Activated T-helper 17 cell treated with anti-CD3 and anti-CD28 coated beads, Interleukin-2, amount 50 U/mL, for 72 hours (primary cell): ENCODE measurements at regions not wholly inside any gene's neighbourhood (a gene's known extent, or its start where the extent isn't known, plus 50 kb on each side); places are given as distances from the start of the nearest gene placed in this dataset.
A peak's percentile ranks its signal among the peaks of the same experiment; 100 is the strongest.
"Not testable (repeated sequence)": the region's sequence is repeated elsewhere in the genome, so short reads cannot be mapped to it uniquely, and the experiment has no call there.

Experiments
- ATAC-seq: fragments of 150-1000 bp; cut with Tn5 transposase; replicated peaks from 2 replicates; pipeline ENCODE4 v1.10.0; 2021; ENCODE audit warnings: mild to moderate bottlenecking, moderate library complexity
- H3K27ac Mint-ChIP-seq: one replicate; pipeline ENCODE4 v1.8.0; 2022; ENCODE audit warnings: mixed read lengths
- H3K27me3 Mint-ChIP-seq: one replicate; pipeline ENCODE4 v1.8.0; 2022; ENCODE audit warnings: mixed read lengths
- H3K36me3 Mint-ChIP-seq: one replicate; pipeline ENCODE4 v1.8.0; 2022; ENCODE audit warnings: low read depth, mild to moderate bottlenecking, mixed read lengths
- H3K4me1 Mint-ChIP-seq: one replicate; pipeline ENCODE4 v1.8.0; 2022; ENCODE audit warnings: mixed read lengths
- H3K4me3 Mint-ChIP-seq: one replicate; pipeline ENCODE4 v1.8.0; 2022; ENCODE audit warnings: mild to moderate bottlenecking, mixed read lengths
- H3K9me3 Mint-ChIP-seq: one replicate; pipeline ENCODE4 v1.8.0; 2022; ENCODE audit warnings: mixed read lengths

GRCh38 chr18:12179029-12179428 is 75.1 kb upstream of the CIDEA start:
- H3K4me3 Mint-ChIP-seq, H3K27ac Mint-ChIP-seq, H3K4me1 Mint-ChIP-seq, H3K36me3 Mint-ChIP-seq, H3K9me3 Mint-ChIP-seq, ATAC-seq: not testable (repeated sequence)
- H3K27me3 Mint-ChIP-seq: peaks cover 13% of the 10 kb centered on the region

DNA sequence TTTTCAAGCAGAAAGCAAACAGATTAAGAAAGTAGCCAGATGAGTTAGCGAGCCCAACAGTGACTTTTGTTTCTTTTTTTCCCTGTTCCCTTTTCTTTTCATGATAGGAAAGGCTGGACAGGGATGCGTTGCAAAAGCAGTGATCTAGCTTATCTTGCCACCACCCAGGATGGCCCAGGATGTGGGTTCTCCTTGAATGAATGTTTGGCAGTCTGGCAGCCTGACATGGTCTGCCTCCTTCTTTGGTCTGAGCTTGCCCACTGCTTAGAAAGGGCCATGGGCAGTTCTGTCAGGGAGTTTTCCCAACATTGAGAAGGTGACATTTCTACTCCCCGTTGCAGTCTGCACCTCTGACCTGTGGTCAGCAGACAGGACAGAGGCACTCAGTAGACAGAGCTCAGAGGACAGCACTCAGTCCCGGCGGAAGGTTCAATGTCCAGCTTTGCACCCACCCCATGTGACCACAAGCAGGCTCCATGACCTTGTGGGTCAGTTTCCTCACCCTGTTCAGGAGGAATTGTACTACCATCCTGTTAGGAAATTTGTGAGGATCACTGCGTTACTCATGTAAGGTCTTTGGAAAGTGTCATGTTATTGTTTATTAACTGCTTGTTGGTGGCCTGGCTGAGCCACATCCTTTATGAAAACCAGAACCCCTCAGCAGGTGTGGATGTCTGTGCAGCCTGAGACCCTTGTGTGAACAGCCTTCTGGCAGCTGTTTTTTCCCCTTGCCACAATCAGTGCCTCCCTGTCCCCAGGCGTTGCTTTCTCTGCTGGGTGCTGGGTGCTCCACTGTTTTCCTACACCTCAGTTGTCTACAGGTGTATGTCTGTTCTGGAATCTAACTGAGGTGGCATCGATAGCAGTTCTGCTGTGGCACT is 74.2 kb upstream of the CIDEA start:
- not testable (repeated sequence) for ATAC-seq, H3K27me3 Mint-ChIP-seq, H3K36me3 Mint-ChIP-seq

DNA sequence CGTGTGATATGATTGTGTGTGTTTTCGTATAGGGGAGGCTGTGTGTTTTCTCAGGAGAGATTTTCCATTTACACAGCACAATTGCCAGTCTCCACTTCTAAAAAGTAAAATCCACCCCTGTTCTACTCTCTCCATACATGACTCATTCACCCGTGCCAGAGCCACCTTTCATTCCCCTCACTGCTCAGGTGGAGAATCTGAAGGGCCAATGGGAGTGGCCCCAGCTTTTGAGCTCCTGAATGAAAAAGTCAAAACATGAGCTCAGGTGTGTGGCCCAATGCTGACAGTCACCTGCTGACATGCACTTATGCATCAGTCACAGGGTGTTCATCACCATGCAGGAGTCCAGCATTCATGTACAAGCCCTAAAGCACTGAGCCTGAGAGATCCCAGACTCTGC is 55.4 kb upstream of the CIDEA start:
- not testable (repeated sequence) for H3K36me3 Mint-ChIP-seq, H3K4me3 Mint-ChIP-seq, H3K27me3 Mint-ChIP-seq

More for the DNA sequence above, 74.2 kb upstream of the CIDEA start:
- H3K27ac Mint-ChIP-seq, H3K4me1 Mint-ChIP-seq, H3K4me3 Mint-ChIP-seq, H3K9me3 Mint-ChIP-seq: not testable (repeated sequence)

GRCh38 chr18:12200186-12200585 is 54.0 kb upstream of the CIDEA start:
- H3K4me1 Mint-ChIP-seq, H3K27ac Mint-ChIP-seq, H3K4me3 Mint-ChIP-seq, H3K9me3 Mint-ChIP-seq, H3K27me3 Mint-ChIP-seq, H3K36me3 Mint-ChIP-seq: not testable (repeated sequence)
- peak; percentile 94 for ATAC-seq

More for the DNA sequence above, 55.4 kb upstream of the CIDEA start:
- not testable (repeated sequence) for H3K4me1 Mint-ChIP-seq, H3K9me3 Mint-ChIP-seq, H3K27ac Mint-ChIP-seq
- peak; percentile 21 for ATAC-seq
